GM12865 (cell line): ENCODE measurements at regions not wholly inside any gene's neighbourhood (a gene's known extent, or its start where the extent isn't known, plus 50 kb on each side); places are given as distances from the start of the nearest gene placed in this dataset.

Source experiments
- DNase-seq: peaks from one replicate; pipeline ENCODE4 v3.0.0; 2010; ENCODE audit warnings: low read depth
- H3K4me3 ChIP-seq: 2 replicates; pipeline ENCODE4 v1.5.1; 2011; ENCODE audit warnings: mild to moderate bottlenecking, low read depth, low read length, control low read depth
- TF ChIP-seq, protein P1 (sequence below): IDR thresholded peaks from 2 replicates; pipeline ENCODE4 v1.5.1; 2011; ENCODE audit warnings: low read length, control low read depth, low read depth, inconsistent platforms; ENCODE audit not compliant: insufficient read depth; ENCODE audit errors: missing control alignments

GRCh38 chr9:109926421-109926869 lies 146.4 kb downstream of the PALM2AKAP2 start:
- no peak for DNase-seq
- H3K4me3 ChIP-seq: peak overlapping the region; percentile 43
- TF ChIP-seq, protein P1, sequence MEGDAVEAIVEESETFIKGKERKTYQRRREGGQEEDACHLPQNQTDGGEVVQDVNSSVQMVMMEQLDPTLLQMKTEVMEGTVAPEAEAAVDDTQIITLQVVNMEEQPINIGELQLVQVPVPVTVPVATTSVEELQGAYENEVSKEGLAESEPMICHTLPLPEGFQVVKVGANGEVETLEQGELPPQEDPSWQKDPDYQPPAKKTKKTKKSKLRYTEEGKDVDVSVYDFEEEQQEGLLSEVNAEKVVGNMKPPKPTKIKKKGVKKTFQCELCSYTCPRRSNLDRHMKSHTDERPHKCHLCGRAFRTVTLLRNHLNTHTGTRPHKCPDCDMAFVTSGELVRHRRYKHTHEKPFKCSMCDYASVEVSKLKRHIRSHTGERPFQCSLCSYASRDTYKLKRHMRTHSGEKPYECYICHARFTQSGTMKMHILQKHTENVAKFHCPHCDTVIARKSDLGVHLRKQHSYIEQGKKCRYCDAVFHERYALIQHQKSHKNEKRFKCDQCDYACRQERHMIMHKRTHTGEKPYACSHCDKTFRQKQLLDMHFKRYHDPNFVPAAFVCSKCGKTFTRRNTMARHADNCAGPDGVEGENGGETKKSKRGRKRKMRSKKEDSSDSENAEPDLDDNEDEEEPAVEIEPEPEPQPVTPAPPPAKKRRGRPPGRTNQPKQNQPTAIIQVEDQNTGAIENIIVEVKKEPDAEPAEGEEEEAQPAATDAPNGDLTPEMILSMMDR: no peak

DNA sequence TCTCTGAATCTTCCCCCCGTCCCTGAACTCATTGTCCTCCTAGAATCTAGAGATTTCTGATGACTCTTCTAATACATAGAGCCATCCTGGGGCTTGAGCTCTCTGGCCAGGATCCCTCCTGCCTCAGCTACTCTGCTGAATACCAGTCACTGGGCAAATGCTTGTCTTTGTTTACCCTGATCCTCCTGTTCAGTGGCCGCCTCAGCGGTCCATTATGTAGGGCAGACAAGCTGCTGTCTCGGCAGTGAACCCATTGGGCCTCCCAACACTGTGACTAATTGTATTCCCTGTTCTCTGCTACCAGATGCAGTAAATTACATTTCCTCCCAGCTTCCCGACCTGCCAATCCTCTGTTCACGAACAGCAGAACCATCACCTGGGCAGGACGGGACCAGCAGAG lies 151.6 kb downstream of the PALM2AKAP2 start:
- no peak for DNase-seq
- H3K4me3 ChIP-seq: no peak overlapping the region
- TF ChIP-seq, protein P1: no peak

DNA sequence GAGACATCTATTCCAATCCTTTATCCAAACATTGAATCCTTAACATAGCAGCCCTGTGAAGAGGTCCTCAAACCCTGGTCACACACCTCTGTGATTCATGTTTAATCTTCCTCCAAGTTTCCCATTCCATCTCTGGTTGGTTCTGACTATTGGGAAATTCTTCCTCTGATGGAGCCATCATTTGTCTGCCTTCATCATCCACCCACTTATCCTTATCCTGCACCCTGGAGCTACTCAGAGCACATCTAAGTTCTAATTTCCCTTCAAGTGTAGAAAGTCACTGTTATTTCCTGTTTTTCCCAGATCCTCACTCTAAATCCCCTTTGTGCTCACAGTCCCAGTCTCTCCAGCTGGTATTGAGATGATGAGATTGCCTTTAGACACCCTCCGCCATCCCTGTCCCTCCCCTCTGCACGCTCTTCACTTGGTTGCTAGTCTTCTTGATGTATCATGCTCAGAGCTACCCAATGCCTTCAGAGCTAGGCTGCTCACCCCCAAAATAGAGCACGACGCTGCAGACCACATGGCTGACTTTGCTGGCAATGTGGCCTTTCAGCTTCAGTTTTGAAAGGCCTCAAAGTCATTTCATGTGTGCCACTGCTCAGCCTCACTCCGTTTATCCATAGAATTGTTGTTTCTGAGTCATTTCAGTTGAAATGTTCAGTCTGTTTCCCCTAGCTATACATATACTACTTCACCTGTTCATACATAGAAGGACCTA lies 154.3 kb downstream of the PALM2AKAP2 start:
- peak; percentile 39 for DNase-seq
- TF ChIP-seq, protein P1: no peak
- H3K4me3 ChIP-seq: no peak overlapping the region

- no peak overlapping the region for H3K4me3 ChIP-seq
- DNase-seq: no peak
- TF ChIP-seq, protein P1: no peak
Measured at GRCh38 chr9:109934857-109935215, 154.8 kb downstream of the PALM2AKAP2 start.

- DNase-seq: no peak
- TF ChIP-seq, protein P1: no peak
- H3K4me3 ChIP-seq: no peak overlapping the region
Measured at GRCh38 chr9:109935406-109936087, 155.5 kb downstream of the PALM2AKAP2 start.

GRCh38 chr9:109937861-109938453 lies 158.0 kb downstream of the PALM2AKAP2 start:
- TF ChIP-seq, protein P1: no peak
- DNase-seq: no peak
- no peak overlapping the region for H3K4me3 ChIP-seq
